Stimulated activated CD4-positive, alpha-beta T cell treated with anti-CD3 and anti-CD28 coated beads, Interleukin-4, amount 100 ng/mL, for 4 hours (primary cell): ENCODE measurements at regions not wholly inside any gene's neighbourhood (a gene's known extent, or its start where the extent isn't known, plus 50 kb on each side); places are given as distances from the start of the nearest gene placed in this dataset.

Experiments used
- DNase-seq, 2 experiments: peaks; one replicate each; pipeline ENCODE4 v3.0.0-alpha.2; 2020

DNA sequence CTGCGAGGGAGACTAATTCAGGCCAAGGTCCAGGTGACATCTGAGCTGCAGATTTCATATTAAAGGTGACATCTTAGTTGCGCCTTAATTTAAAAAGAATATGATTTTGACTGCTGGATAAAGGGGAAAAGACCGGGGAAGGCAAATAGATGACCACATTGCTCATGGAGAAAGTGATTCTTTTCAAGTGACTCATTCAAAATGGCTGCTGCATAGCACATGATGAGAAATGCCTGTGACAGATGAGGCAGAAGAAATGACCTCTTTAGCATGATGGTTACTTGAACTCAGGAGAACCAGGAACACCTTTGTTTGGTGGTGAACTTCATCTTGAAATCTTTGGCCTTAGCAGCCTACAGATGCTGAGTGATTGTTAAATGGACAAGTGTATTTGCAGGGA is 385.8 kb upstream of the TRIB2 start:
- DNase-seq: no peak

DNA sequence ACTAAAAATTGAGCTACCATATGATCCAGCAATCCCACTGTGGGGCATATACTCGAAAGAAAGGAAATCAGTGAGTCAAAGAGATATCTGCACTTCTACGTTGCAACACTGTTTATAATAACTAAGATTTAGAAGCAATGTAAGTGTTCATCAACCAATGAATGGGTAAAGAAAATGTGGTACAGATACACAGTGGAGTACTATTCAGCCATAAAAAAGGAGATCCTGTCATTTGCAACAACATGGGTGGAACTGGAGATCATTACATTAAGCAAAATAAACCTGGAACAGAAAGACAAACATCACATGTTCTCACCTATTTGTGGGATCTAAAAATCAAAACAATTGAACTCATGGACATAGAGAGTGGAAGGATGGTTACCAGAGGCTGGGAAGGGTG is 385.0 kb upstream of the TRIB2 start:
- no peak for DNase-seq

DNA sequence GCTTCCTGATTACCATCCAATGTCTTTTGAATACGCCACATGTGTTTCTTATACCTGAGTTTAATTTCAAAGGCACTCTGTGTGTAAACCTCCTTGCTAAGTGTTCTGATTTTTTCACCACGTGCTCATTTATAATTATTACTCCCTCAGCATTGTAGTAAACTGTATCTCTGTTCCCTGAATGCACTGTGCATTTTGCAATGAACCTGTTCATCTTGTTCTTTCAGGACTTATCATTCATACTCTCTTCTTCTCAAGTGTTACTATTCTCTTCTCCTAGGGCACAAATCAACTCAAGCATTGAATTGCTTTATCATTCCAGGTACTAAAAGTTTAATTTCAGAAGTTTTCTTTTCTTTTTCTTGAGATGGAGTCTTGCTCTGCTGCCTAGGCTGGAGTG is 383.4 kb upstream of the TRIB2 start:
- DNase-seq: no peak

DNA sequence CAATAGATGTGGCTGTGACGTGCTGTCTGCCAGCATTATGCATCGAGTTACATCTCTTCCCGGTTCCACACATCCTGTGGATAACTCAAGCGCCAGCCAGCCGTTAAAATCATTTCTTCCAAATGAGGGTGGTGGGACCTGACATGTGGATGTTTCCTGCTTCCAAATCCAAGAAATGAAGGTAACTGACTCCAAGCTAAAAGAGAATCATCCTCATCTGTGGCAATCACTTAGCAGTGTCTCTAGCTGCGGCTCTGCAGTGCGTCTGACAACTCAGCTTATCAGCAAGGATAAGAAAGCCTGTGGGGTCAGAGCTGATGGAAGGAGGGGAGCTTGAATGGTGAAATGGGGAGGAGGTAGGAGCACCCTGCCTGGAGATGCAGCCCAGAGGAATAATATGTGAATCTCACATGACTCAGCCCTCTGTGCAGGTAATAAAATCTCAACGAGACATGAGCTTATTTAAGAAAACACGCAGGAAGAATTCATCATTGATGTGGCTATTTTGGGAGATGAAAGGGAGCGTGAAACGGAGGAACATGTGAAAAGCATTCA is 382.2 kb upstream of the TRIB2 start:
- no peak for DNase-seq

DNA sequence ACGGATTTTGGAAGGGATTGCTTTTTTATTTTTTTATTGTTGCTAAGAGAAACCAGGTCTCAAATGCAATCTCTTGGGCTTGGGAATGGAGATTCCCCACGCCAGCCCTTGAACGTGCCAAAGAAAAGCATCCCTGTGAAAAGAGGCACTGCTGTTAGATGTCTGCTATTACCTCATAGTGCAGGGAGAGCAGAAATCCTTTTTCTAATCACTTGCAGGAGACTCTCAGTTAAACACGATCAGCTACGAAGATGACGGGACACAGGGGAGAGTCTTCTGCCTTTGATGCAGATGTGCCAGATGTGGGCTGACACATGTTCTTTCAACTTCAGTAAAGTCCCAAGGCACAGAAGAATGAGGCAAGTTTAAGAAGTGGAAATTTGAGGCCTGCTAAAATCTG is 381.6 kb upstream of the TRIB2 start:
- DNase-seq: no peak

DNA sequence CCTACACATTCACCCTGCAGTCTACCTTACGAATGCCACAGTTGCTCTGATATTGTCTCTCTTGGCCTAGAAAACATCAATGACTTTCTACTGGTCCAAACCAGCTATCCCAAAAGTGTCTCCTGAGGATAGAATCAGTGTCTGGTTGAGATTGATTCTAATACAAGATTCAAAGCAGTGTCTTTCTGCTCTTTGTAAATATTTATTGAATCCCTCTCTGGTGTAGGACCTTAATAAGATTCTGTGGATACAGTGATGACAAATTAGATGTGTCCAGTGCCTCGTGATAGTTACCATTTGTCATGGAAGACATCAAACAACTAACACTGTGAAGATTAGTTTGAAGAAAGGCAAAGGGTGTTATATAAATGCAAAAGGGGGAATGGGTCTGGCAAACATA is 380.7 kb upstream of the TRIB2 start:
- DNase-seq: no peak

DNA sequence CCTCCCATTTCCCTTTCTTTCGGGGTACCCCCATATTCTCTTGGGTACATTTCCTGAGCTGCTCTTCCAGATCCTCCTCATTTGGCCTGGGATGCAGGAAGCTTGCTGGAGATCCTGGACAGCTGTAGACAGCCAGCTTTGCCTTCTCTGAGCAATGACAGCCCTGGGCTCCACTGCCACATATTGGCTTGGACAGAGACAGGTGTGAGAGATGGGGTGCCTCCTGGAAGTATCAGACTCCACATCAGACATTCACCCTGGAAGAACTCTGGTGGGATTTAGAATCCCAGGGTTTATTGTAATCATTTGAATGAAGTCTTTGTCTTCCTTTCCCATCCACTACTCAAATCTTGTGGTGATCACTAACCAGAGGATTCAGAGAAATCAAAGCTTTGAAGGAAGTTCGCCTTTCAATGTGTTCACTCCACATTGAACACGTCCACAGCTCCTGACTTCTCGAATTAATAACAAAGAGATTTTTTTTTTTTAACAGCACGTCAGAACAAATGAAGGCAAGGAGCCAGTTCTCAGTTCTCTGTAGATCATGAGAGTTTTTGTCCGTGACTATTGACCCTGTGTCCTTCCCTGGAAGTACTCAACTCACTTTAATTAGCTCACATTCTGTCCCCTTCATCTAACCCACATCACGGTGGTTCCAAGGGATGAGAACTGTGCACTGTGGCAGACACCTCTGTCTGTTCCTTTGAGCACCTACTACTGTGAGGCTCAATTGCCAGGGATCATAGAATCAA is 377.6 kb upstream of the TRIB2 start:
- DNase-seq: no peak

DNA sequence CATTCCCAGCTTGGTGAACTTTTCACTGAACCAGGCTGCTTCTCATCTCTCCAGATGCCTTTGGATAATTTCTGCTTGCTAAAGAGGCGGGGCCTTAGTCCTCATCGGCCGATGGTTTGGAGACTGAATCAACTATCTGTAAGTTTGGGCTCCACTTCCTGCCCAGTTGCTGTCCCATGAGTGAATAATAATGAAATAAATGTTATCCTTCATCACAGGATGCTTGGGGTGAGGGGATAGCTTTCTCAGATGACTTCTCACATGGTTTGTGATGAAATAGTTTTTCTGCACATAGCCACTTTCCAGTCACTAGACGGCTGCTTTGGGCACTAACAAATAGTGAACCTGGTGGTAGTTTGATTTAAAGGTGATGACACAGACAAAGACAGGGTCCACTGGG is 376.6 kb upstream of the TRIB2 start:
- DNase-seq: no peak

DNA sequence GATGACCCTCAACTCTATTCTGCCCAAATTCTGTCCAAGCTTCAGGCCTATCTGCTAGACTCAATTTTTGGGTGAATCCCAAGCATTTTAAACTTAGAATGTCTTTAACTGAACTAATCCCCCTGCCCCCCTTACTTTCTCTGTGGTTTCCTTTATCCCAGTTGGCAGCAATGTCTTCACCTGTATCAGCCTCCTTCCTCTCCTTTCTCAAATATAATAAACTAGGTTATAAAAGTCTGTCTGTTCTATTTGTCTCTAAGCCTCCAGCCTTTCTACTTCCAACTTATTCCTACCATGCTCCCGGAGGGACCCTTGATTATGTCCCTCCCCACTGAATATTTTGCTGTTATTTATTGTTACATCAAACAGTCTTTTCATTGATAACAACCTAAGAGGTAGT is 375.5 kb upstream of the TRIB2 start:
- DNase-seq: no peak

DNA sequence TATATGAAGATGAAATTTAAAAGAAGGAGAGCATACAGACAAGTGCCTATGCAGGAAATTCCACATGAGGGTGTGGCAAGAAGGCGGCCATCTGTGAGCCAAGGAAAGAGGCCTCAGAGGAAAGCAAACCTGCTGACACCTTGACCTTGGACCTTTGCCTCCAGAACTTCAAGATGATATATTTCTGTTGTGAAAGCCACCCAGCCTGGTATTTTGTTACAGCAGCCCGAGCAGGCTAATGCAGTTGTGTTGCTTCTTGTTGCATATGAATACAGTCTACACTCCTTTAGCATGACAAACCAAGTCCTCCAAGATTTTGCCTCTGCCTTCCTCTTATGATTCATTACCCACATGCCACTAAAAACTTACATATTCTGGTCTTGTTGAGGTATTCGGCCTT is 374.8 kb upstream of the TRIB2 start:
- DNase-seq: no peak

DNA sequence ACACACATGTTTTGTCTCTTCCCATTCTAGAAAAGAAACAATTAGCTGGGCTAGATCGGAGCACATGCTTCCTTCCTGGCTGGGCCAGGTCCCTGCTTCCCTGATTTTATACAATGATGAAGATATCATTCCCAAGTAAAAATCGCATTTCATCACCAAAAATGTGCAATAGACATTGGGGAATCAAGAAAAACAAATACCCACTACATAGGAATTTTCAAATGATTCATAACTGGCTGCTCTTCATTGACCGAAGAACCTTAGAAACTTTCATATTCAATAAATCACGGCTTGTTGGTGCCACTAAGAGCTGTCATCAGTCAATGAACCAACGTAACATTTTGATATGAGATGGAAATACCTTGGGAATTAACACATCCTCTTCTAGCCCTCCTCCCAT is 373.6 kb upstream of the TRIB2 start:
- DNase-seq: no peak

DNA sequence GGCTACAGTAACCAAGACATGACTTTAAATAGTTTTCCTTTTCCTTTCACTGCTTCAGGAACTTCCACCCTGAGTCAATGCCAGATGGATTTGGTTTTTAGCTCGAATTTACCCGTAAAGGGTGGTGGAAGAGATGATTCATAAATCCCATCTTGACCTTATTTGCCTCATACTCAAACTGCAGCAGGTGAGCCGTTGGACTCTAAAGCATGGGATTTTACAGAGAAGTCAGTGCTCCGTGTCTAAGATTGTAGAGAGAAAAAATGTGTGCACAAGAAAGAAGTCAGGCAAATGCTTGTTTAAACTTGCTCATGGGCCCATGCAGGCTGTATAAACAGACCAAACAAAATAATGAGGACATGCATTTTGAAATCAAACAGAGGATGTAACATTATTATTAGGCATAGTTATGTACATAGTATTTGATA is 369.7 kb upstream of the TRIB2 start:
- no peak for DNase-seq

DNA sequence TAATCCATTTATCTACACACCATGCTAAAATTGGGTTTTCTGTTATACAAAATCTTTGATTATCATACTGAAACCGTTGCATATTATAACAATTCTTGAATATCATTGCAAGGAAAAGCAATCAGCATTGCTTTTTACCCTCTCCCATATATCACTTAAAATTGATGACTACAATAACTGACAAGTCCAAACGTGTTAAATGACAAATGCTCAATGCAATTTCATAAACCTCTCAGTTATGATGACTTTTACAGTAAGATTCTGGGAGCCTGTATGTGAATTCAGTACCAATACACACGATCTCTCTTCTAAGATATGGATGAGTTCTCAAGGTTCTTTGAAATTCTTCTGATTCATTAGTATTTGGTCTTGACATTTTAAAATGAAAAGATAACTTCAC is 368.5 kb upstream of the TRIB2 start:
- no peak for DNase-seq

DNA sequence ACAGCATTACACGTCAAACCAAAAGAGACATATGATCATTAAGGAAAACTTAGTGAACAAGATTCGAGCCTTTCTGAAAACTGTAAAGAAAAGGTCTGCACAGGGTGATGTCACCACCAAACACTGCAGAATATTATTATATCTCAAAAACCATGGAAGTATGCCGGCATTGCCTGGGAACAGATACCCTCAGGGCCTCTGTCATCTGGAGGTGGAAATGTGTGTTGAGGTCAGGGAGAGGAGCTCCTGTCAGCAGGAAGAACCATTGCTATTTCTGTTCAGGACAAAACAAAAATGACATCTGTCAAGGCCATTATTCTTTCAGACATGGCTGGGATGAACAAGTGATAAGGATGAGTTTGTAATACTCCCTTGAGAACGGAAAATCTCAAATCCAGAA is 365.9 kb upstream of the TRIB2 start:
- DNase-seq: no peak

DNA sequence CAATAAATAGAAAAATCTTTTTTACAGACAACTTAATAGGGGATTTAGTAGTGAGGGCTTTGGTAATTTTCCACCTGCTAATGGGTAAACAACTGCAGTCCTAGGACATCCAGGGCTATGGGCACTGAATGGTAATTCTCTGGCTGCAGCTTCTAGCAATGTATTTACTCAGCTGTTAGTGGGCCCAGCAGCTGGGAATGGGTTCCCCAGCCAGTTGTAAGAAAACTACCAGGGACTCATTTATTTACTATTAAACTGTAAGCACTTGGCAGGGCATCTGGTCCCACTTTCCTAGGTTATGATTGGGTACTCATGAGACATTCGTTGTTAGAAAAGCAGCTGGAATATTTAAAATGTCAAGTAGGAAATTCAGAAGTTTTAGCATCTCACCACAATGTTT is 363.8 kb upstream of the TRIB2 start:
- no peak for DNase-seq

DNA sequence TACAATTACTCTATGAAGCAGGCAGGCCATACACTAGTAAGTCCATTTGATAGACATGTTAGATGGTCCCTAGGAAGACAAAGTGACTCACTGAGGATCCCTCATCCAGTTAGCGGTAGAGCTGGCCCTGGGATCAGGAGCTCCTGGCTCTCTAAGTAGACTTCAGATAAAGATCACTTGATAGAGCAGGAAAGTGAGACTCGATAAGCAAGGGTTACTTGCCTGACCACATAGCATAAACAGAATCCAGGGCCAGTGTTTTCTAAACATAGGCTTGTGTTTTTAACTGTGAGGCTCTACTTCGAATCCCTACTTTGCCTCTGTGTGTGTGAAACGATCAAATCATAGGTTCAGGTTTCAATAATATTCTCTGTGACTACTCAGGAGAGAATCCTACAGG is 355.2 kb upstream of the TRIB2 start:
- no peak for DNase-seq

DNA sequence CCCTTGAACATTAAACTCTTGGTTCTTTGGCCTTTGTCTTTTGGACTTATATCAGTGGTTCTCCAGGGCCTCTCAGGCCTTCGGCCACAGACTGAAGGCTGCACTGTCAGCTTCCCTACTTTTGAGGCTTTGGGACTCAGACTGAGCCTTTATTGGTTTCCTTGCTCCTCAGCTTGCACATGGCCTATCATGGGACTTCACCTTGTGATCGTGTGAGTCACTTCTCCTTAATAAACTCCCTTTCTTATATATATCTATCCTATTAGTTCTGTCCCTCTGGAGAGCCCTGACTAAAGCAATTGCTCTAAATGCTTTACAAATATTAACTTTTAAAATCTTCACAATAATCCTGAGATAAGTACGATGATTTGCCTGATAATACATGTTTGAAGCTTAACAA is 353.6 kb upstream of the TRIB2 start:
- no peak for DNase-seq

DNA sequence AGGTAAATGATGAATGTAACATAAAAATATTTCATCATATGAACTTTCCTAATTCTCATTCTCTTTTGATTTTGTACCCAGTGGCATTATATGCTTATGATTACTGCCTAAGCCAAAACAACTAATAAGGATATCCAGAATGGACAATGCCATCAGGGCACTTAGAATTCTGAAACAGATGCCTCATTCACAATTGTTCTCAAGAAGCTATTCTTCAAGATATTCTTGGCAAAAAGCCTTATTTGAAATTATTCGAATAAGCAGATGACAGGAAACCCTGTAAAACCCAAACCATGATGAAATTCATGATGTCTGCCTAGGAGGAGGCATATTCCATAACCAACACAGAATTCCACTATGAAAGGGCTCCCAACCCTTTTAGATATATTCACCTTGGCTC is 353.2 kb upstream of the TRIB2 start:
- DNase-seq: no peak

DNA sequence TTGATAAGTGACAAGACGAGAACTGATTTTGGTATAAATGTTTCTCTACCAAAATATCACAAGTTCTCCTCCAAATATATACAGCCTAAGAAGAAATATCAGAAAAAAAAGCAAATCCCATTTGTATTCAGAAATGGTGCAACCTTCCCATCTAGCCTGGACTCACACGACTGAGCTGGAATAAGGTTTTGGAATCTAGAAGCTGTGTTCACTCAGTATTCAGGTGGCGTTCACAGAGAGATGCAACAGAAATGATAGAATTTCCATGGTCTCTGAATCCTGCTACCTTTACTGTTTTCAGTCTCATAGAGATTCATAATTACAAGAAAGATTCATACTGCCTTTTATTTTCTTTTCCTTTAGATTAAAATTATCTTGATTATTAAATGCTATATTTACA is 347.2 kb upstream of the TRIB2 start:
- DNase-seq: no peak

DNA sequence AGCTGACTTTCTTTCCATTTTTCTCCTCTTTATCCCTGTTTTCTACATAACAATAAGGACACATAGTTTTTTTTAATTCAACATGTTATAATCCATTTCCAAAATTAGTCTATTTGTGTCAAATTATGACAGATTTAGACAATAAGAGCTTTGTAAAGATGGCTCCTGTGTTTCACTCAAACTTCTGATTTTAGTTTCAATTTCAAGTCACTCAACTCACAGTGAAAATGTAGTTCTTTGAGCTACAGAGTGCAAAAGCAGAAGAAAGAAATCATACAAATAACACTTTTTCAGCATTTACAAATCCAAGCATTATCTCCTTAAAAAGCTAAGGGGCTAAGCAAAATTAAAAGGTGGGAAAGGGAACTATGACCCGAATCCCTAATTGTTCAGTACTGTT is 340.7 kb upstream of the TRIB2 start:
- no peak for DNase-seq

DNA sequence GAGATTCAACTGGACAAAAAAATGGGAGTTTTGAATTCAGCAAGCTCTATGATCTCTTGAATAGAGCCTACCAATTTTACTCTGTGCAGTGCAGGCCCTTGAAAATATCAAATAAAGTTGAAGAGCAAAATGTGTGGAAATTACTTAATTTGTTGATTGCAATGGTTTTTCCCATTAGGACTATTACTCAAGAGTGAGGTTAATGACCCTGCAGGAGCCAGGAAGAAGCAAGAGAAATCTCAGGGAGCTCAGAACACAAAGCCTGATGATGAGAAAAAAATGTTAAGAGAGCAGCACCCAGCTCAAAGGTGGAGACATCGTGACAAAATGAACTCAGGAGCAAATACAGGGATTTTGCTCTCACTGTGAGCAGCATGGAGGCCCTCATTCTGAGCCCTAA is 337.6 kb upstream of the TRIB2 start:
- DNase-seq: no peak

DNA sequence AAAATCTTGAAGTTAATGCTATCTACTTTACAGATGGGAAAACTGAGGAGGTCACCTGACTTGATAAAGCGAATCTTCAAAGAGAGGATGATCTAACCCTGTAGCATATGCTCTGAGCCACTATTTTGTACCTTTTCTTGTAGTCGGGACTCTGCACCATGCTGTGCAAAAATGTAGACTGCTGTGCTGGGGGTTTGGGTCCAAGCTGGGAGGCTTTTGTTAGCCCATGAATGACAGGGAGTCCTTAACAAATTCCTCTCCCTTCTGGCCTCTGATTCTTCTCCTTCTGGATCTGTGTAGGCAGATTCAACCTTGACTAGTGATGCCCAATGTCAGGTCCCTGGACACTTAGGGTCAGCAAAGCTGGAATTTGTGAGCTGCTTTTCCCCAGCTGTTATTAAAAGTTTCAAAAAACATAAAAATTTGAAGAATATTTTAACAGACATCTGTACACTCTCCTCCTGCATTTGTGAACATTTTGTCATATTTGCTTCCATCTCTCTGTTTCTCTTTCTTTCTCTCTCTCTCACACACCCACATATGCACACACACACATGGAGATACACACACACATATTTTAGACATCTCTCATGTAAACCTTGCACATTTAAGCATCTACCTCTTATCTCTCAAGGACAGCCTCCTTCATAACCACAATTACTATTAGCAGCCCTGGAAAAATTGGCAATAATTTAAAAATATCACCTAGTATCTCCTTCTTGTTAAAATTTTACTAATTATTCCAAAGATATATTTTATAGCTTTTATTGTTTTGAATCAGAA is 335.0 kb upstream of the TRIB2 start:
- DNase-seq: no peak

DNA sequence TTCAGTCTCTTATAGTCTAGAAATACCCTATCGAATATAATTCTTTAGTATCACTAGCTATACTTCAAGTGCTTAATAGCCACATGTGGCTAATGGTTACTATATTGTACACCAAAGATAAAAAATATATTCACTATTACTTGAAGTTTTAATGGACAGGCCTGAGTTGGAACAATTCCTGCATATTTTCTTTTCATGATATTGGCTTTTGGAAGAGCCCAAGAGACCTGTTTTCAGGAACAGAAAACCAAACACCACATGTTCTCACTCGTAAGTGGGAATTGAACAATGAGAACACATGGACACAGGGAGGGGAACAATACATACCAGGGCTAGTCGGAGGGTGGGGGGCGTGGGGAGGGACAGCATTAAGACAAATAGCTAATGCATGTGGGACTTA is 334.4 kb upstream of the TRIB2 start:
- no peak for DNase-seq

DNA sequence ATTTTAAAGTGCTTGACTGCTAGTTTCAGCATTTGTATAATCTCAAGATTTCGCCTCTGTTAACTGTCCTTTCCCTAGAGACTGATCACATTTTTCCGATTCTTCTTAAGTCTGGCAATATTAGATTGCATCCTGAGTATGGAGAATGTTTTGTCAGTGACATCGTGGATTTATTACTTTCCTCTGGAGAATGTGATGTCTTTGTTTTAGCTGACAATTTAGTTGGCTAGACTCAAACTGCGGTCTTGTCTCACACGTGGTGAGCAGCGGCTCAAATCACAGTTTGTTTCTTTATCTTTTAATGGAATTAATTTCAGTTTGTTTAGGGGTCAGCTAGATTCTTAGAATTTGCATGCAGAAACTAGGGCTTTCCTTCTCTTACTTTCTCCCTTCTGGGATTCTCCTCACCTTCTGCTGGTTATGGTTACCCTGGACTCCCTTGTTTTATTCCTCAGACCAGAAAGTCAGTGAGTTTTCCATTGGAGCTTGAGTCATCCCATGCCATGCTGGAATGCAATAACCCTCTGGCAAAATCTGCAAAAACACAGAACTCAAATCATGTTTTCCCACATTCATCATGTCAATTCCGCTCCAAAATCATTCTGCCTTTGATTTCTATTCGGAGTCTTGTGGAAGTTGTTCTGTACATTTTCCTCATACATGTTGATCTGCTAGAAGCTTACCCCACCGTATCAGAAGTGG is 327.2 kb upstream of the TRIB2 start:
- no peak for DNase-seq
